ENCODE measurements at regions not wholly inside any gene's neighbourhood (a gene's known extent, or its start where the extent isn't known, plus 50 kb on each side); places are given as distances from the start of the nearest gene placed in this dataset.
A peak's percentile ranks its signal among the peaks of the same experiment; 100 is the strongest.

- peak; percentile 87 for DNase-seq (ENCODE audit: low read depth)
Observed at GRCh38 chrX:67780694-67781109, 236.9 kb downstream of the AR start.

GRCh38 chrX:67781132-67781531 lies 237.3 kb downstream of the AR start:
- peak; percentile 26 for DNase-seq (ENCODE audit: low read depth)

DNA sequence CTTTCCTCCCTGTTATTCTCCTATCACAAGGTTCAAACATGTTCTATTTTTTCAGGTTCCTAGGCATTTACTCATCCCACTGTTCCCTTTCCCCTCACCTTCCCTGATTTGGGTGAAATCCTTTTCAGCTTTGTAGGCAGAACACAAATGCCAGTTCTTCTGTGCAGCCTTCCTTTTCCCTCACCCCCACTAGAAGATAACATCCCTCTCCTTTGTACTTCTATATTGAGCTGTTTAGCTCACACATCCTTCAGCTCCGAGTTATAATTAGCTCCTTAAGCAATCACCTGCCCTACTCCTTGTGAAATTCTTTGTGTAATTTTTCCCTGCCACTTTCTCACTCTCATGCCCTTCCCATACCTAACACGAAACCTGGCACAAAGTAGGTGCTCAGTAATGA lies 240.9 kb downstream of the AR start:
- no peak for DNase-seq (ENCODE audit: low read depth)

GRCh38 chrX:67787196-67787595 lies 243.4 kb downstream of the AR start:
- DNase-seq (ENCODE audit: low read depth) = no peak

DNA sequence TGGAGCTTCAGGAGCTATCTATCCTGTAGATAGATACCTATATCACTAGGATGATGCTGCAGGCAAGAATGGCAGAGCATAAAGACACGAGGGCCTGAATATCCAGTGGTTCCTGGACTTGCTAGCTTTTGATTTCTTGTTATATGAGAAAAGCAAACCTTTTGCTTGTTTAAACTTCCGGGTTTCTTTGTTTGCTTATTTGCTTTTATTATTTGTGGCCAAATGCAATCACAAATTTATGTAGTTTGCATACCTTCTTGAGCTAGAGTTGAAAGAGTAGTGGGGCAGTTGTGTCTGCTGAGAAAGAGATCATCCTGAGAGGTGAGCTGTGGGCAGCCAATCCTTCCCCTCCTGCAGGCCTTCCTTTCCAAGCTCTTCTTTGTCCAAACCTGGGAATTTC lies 245.7 kb downstream of the AR start:
- no peak for DNase-seq (ENCODE audit: low read depth)
